ENCODE measurements at regions not wholly inside any gene's neighbourhood (a gene's known extent, or its start where the extent isn't known, plus 50 kb on each side); places are given as distances from the start of the nearest gene placed in this dataset.
"Not testable (repeated sequence)": the region's sequence is repeated elsewhere in the genome, so short reads cannot be mapped to it uniquely, and the experiment has no call there.

DNA sequence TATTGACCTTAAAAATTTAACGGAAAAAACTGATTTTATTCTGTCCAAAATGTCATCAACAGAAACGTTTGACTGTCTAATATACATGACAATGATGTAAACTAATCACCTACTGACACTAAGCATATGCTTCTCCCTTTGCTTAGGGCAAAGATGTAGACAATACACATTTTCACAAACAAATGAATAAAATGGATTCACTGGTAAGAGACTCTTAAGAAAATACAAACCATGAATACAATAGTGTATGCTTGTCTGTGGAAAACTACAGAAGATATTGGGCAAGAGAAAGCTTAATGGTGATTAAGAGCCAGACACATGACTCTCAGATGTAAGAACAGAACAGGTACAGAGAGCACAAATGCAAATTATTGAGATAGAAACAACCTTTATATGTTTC lies 1248.7 kb downstream of the FSCB start:
- Mint-ChIP-seq H3K27me3 (ENCODE audit: low read depth) (no peaks in the 10 kb centered on the region), H3K9me3 (ENCODE audit: low read depth) (peaks cover 9% of the 10 kb centered on the region), H3K36me3 (ENCODE audit: low read depth) (peaks cover 1% of the 10 kb centered on the region), H3K4me1 (ENCODE audit: low read depth) (no peaks in the 10 kb centered on the region), H3K27ac (ENCODE audit: unreplicated experiment) (no peak overlapping the region), H3K4me3 (ENCODE audit: unreplicated experiment) (no peak overlapping the region)
- DNase-seq (ENCODE audit: low spot score): no peak
- TF ChIP-seq, protein P1, sequence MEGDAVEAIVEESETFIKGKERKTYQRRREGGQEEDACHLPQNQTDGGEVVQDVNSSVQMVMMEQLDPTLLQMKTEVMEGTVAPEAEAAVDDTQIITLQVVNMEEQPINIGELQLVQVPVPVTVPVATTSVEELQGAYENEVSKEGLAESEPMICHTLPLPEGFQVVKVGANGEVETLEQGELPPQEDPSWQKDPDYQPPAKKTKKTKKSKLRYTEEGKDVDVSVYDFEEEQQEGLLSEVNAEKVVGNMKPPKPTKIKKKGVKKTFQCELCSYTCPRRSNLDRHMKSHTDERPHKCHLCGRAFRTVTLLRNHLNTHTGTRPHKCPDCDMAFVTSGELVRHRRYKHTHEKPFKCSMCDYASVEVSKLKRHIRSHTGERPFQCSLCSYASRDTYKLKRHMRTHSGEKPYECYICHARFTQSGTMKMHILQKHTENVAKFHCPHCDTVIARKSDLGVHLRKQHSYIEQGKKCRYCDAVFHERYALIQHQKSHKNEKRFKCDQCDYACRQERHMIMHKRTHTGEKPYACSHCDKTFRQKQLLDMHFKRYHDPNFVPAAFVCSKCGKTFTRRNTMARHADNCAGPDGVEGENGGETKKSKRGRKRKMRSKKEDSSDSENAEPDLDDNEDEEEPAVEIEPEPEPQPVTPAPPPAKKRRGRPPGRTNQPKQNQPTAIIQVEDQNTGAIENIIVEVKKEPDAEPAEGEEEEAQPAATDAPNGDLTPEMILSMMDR (IDR thresholded peaks at IDR 0.05): no peak

DNA sequence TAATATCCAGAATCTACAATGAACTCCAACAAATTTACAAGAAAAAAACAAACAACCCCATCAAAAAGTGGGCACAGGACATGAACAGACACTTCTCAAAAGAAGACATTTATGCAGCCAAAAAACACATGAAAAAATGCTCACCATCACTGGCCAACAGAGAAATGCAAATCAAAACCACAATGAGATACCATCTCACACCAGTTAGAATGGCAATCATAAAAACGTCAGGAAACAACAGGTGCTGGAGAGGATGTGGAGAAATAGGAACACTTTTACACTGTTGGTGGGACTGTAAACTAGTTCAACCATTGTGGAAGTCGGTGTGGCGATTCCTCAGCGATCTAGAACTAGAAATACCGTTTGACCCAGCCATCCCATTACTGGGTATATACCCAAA lies 1250.1 kb downstream of the FSCB start:
- H3K27ac Mint-ChIP-seq (ENCODE audit: unreplicated experiment); H3K4me1 Mint-ChIP-seq (ENCODE audit: low read depth); H3K36me3 Mint-ChIP-seq (ENCODE audit: low read depth); H3K9me3 Mint-ChIP-seq (ENCODE audit: low read depth); H3K27me3 Mint-ChIP-seq (ENCODE audit: low read depth); DNase-seq (ENCODE audit: low spot score); H3K4me3 Mint-ChIP-seq (ENCODE audit: unreplicated experiment): not testable (repeated sequence)

DNA sequence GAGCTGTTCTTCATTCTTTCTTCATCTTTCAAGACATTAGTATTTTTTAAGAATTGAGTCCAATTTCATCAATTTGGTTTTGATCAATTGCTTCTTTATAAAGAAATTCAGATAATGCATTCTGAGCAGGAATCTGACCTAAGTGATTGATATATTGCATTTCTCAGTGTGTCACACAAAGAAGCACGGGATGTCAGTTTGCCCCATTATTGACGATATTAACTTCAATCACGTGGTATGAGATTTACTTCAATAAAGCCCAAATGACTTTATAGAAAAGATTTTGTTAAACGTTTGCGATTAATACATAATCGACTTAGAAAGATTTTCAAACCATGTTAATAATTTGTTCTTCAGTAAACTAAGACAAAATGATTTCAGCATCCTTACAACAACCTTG lies 1254.2 kb downstream of the FSCB start:
- DNase-seq (ENCODE audit: low spot score): no peak
- no peaks in the 10 kb centered on the region for H3K4me1 Mint-ChIP-seq (ENCODE audit: low read depth)
- H3K4me3 Mint-ChIP-seq (ENCODE audit: unreplicated experiment): no peak overlapping the region
- no peak overlapping the region for H3K27ac Mint-ChIP-seq (ENCODE audit: unreplicated experiment)
- no peaks in the 10 kb centered on the region for H3K9me3 Mint-ChIP-seq (ENCODE audit: low read depth)
- no peaks in the 10 kb centered on the region for H3K36me3 Mint-ChIP-seq (ENCODE audit: low read depth)
- TF ChIP-seq, protein P1 (IDR thresholded peaks at IDR 0.05): no peak
- no peaks in the 10 kb centered on the region for H3K27me3 Mint-ChIP-seq (ENCODE audit: low read depth)

DNA sequence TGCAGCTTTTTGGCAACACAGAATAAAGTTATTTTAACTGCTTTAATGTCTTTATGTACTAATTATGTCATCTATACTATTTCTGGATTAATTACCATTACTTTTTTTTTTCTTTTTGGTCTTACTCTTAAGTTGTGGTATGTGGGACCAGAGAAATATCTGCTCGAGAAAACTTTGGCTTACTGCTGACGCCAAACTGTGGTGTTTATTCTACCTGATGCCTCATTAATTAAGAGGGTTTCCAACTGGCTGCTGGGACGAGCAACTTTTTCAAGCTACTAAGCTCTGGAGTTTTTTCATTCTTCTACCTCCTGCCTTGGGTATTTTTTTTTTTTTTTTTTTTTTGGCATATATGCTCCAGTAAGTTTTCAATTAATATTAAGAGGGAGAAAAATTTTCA lies 1257.5 kb downstream of the FSCB start:
- TF ChIP-seq, protein P1 (IDR thresholded peaks at IDR 0.05): no peak
- H3K36me3 Mint-ChIP-seq (ENCODE audit: low read depth): no peaks in the 10 kb centered on the region
- no peaks in the 10 kb centered on the region for H3K9me3 Mint-ChIP-seq (ENCODE audit: low read depth)
- no peak for DNase-seq (ENCODE audit: low spot score)
- no peak overlapping the region for H3K27ac Mint-ChIP-seq (ENCODE audit: unreplicated experiment)
- no peak overlapping the region for H3K4me3 Mint-ChIP-seq (ENCODE audit: unreplicated experiment)
- H3K27me3 Mint-ChIP-seq (ENCODE audit: low read depth): no peaks in the 10 kb centered on the region
- no peaks in the 10 kb centered on the region for H3K4me1 Mint-ChIP-seq (ENCODE audit: low read depth)

DNA sequence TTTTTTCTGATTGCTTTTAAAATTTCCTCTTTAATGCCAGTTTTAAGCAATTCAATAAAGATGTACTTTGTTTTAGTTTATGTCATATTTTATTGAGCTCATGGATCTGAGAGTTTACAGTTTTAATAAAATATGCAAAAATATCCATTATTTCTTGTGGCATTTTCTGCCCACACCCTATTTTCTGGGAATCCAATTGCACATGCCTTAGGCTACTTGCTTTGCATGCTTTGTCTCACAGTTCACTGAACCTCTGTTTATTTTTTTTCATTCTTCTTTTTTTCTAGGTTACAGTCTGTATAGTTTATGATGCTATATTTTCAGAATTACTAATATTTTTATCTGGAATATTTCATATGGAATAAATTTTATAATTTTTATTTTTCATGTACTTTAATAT lies 1258.0 kb downstream of the FSCB start:
- Mint-ChIP-seq H3K4me3 (ENCODE audit: unreplicated experiment) (no peak overlapping the region), H3K27me3 (ENCODE audit: low read depth) (no peaks in the 10 kb centered on the region), H3K4me1 (ENCODE audit: low read depth) (no peaks in the 10 kb centered on the region), H3K9me3 (ENCODE audit: low read depth) (no peaks in the 10 kb centered on the region), H3K27ac (ENCODE audit: unreplicated experiment) (no peak overlapping the region), H3K36me3 (ENCODE audit: low read depth) (no peaks in the 10 kb centered on the region)
- DNase-seq (ENCODE audit: low spot score): no peak
- TF ChIP-seq, protein P1 (IDR thresholded peaks at IDR 0.05): no peak

DNA sequence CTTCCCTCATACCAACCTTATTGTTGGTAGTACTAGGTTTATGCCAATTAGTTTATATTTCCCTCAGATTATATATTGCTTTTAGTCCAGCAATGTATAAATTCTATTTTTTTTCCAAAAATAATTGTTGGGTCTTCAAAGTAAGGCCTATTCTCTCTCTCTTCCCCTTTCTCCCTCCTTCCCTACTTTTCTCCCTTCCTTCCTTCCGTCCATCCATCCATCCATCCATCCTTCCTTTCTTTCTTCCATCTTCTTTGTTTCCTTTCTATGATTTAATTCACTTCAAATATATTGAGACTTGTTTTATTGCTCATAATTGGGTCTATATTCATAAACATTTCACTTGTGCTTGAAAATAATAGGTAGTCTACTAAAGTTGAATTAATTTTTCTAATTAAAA lies 1259.2 kb downstream of the FSCB start:
- TF ChIP-seq, protein P1 (IDR thresholded peaks at IDR 0.05): no peak
- no peak overlapping the region for H3K4me3 Mint-ChIP-seq (ENCODE audit: unreplicated experiment)
- DNase-seq (ENCODE audit: low spot score): no peak
- no peak overlapping the region for H3K27ac Mint-ChIP-seq (ENCODE audit: unreplicated experiment)
- no peaks in the 10 kb centered on the region for H3K36me3 Mint-ChIP-seq (ENCODE audit: low read depth)
- no peaks in the 10 kb centered on the region for H3K27me3 Mint-ChIP-seq (ENCODE audit: low read depth)
- no peaks in the 10 kb centered on the region for H3K4me1 Mint-ChIP-seq (ENCODE audit: low read depth)
- no peaks in the 10 kb centered on the region for H3K9me3 Mint-ChIP-seq (ENCODE audit: low read depth)

Data from chondrocyte (in vitro differentiated cells).